Mammary epithelial cell (primary cell): ENCODE measurements at regions not wholly inside any gene's neighbourhood (a gene's known extent, or its start where the extent isn't known, plus 50 kb on each side); places are given as distances from the start of the nearest gene placed in this dataset.

Experiments
- CTCF ChIP-seq, 2 donors: IDR thresholded peaks in 1 of 2; conservative IDR thresholded peaks in 1 of 2; 2 replicates each; pipeline ENCODE4 v1.5.1; 2011 to 2012; ENCODE audit warnings: inconsistent platforms in 2 of 2, low read length in 2 of 2, mild to moderate bottlenecking in 2 of 2, control low read depth in 1 of 2, low read depth in 1 of 2; ENCODE audit not compliant: insufficient read depth in 1 of 2; ENCODE audit errors: extremely low read depth in 1 of 2
- EZH2 ChIP-seq: IDR thresholded peaks from 2 replicates; pipeline ENCODE4 v1.6.1; 2012; ENCODE audit warnings: low read length, inconsistent platforms, borderline replicate concordance

DNA sequence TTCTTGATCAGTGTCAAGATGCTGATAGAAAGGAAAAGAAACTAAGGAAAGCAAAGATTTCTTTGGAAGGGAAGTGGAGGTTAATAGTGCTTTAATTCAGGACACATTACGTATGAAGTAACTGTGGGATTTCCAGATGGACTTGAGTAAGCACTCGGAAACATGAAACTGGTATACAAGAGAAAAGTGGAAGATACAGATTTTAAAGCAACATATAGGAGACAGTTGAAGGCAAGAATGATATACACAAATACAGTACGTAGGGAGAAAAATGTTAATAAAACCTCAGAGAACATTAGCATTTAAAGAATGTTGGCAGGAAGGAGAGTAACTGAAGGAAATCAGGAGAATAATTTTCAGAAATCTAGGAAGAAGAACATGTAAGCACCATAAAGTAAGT is 730.9 kb upstream of the ADGRL2 start:
- no peak for TF ChIP-seq CTCF (conservative IDR thresholded peaks at IDR 0.05 in 1 of 2, IDR thresholded peaks at IDR 0.05 in 1 of 2; ENCODE audit: extremely low read depth in 1 of 2, insufficient read depth in 1 of 2, low read depth in 1 of 2, low read length in 2 of 2)
- no peak for TF ChIP-seq EZH2
